KMS-11 (cell line): ENCODE measurements at regions not wholly inside any gene's neighbourhood (a gene's known extent, or its start where the extent isn't known, plus 50 kb on each side); places are given as distances from the start of the nearest gene placed in this dataset.

Experiments used
- H2AFZ ChIP-seq: fragments of 200-600 bp; sonication (generic); 2 replicates; pipeline ENCODE4 v1.6.1; 2016; ENCODE audit warnings: antibody characterized with exemption, mixed run types, low read depth
- H3K27ac ChIP-seq: fragments of 200-600 bp; sonication (generic); 2 replicates; pipeline ENCODE4 v1.6.1; 2016; ENCODE audit warnings: mild to moderate bottlenecking, mixed run types
- H3K27me3 ChIP-seq: fragments of 200-600 bp; sonication (generic); 2 replicates; pipeline ENCODE4 v1.6.1; 2017; ENCODE audit warnings: mild to moderate bottlenecking, low read depth, mixed run types, moderate library complexity; ENCODE audit not compliant: insufficient read depth
- H3K36me3 ChIP-seq: fragments of 200-600 bp; sonication (generic); 2 replicates; pipeline ENCODE4 v1.6.1; 2017; ENCODE audit warnings: mild to moderate bottlenecking, mixed run types; ENCODE audit not compliant: insufficient read depth
- H3K4me1 ChIP-seq: fragments of 200-600 bp; sonication (generic); 2 replicates; pipeline ENCODE4 v1.6.1; 2016; ENCODE audit warnings: mild to moderate bottlenecking, low read depth, mixed run types; ENCODE audit not compliant: poor library complexity, severe bottlenecking
- H3K4me2 ChIP-seq: fragments of 200-600 bp; sonication (generic); 2 replicates; pipeline ENCODE4 v1.7.0; 2016; ENCODE audit warnings: mild to moderate bottlenecking, mixed run types
- H3K4me3 ChIP-seq: fragments of 200-600 bp; sonication (generic); IDR thresholded peaks from 2 replicates; pipeline ENCODE4 v1.6.1; 2017; ENCODE audit warnings: low read depth, low read length, mixed read lengths; ENCODE audit not compliant: insufficient read depth
- H3K79me2 ChIP-seq: fragments of 200-600 bp; sonication (generic); 2 replicates; pipeline ENCODE4 v1.6.1; 2016; ENCODE audit warnings: low read depth, mixed run types; ENCODE audit not compliant: insufficient read depth
- H3K9ac ChIP-seq: fragments of 200-600 bp; sonication (generic); 2 replicates; pipeline ENCODE4 v1.6.1; 2016; ENCODE audit warnings: mild to moderate bottlenecking, mixed run types
- H4K20me1 ChIP-seq: fragments of 200-600 bp; sonication (generic); 2 replicates; pipeline ENCODE4 v1.6.1; 2016; ENCODE audit warnings: mild to moderate bottlenecking, mixed run types; ENCODE audit not compliant: insufficient read depth
- CTCF ChIP-seq: fragments of 200-600 bp; sonication (generic); conservative IDR thresholded peaks from 2 replicates; pipeline ENCODE4 v1.6.1; 2017; ENCODE audit warnings: low read depth, mild to moderate bottlenecking, antibody characterized with exemption, low read length, moderate library complexity, mixed read lengths

DNA sequence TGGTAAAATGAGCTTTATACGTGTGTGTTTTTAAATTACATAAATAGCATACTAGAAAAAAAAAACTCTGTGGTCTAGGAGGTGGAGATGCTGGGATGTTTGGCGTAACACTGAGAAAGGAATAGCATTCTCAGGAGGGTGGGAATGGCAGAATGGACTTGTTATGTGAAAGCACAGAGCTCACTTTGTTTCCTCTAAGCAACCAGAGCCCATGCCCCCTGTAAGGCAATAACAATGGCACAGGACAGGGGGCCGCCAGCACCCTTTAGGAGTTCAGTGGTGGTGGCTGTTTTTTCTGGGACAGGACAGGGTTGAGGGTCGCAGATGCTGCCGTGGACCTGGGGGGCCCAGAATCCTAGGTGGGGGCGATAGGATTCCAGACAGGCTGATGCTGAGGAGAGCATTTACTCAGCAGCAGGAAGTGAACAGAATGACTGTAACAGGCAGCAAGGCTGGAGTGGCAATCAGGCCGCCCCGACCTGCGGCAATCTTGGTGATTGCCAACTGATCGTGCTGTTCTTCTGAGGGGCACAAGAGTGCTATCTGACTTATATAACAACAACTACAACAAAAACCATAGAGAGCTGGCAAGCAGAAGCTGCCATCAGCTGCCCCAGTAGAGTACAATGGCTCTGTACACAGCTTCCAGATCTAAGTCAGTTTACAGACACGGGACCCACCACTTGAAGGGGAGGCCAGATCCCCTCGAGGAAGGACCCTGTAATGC, 160.4 kb downstream of the UACA start:
- Histone ChIP-seq H3K4me2 (no peak overlapping the region), H3K27me3 (no peaks in the 10 kb centered on the region), H2AFZ (no peak overlapping the region), H4K20me1 (no peaks in the 10 kb centered on the region), H3K9ac (no peak overlapping the region), H3K4me3 (no peak overlapping the region), H3K4me1 (no peaks in the 10 kb centered on the region), H3K27ac (no peak overlapping the region), H3K79me2 (no peaks in the 10 kb centered on the region), H3K36me3 (no peaks in the 10 kb centered on the region)
- TF ChIP-seq CTCF, result no peak

- H4K20me1 ChIP-seq, result no peaks in the 10 kb centered on the region
- no peak overlapping the region for H2AFZ ChIP-seq
- TF ChIP-seq CTCF, result no peak
- no peaks in the 10 kb centered on the region for H3K79me2 ChIP-seq
- no peaks in the 10 kb centered on the region for H3K27me3 ChIP-seq
- no peak overlapping the region for H3K27ac ChIP-seq
- no peak overlapping the region for H3K4me3 ChIP-seq
- no peaks in the 10 kb centered on the region for H3K36me3 ChIP-seq
- H3K9ac ChIP-seq, result no peak overlapping the region
- no peak overlapping the region for H3K4me2 ChIP-seq
- H3K4me1 ChIP-seq, result no peaks in the 10 kb centered on the region
These were observed 161.1 kb downstream of the UACA start for GRCh38 chr15:70602281-70602680.

- no peaks in the 10 kb centered on the region for H3K27me3 ChIP-seq
- H3K9ac ChIP-seq, result no peak overlapping the region
- TF ChIP-seq CTCF, result no peak
- H4K20me1 ChIP-seq, result no peaks in the 10 kb centered on the region
- H3K79me2 ChIP-seq, result no peaks in the 10 kb centered on the region
- no peaks in the 10 kb centered on the region for H3K36me3 ChIP-seq
- no peak overlapping the region for H3K27ac ChIP-seq
- H2AFZ ChIP-seq, result no peak overlapping the region
- no peak overlapping the region for H3K4me2 ChIP-seq
- no peak overlapping the region for H3K4me3 ChIP-seq
- no peaks in the 10 kb centered on the region for H3K4me1 ChIP-seq
These were observed 165.4 kb downstream of the UACA start for GRCh38 chr15:70597945-70598344.

DNA sequence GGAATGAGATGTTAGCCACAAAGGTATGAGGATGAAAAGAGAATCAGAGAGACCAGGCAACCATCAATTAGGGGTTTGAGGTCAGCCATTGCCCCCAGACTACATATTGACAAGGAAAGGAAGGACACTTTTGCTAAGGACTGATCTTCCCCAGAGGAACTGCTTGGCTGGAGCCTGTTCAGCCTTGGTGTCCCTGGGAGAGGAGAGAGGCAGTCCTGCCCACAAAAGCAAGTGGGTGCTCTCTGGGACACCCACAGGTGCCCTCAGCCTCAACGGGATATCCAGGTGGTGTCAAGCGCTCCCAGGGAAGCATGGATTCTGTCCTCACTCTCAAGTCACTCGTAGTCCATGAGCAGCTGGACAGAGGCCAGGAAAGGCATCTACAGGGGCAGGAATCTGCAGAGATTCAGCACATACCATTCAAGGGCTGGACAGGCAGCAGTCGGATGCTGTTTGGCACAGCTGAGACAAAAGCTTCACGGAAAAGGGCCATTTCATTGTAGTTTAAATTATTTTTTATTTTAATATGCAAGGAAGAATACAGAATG, 166.2 kb downstream of the UACA start:
- H2AFZ ChIP-seq, result no peak overlapping the region
- no peak overlapping the region for H3K9ac ChIP-seq
- no peak overlapping the region for H3K27ac ChIP-seq
- no peaks in the 10 kb centered on the region for H4K20me1 ChIP-seq
- H3K4me1 ChIP-seq, result no peaks in the 10 kb centered on the region
- H3K4me2 ChIP-seq, result no peak overlapping the region
- H3K4me3 ChIP-seq, result no peak overlapping the region
- H3K36me3 ChIP-seq, result no peaks in the 10 kb centered on the region
- H3K27me3 ChIP-seq, result no peaks in the 10 kb centered on the region
- no peak for TF ChIP-seq CTCF
- no peaks in the 10 kb centered on the region for H3K79me2 ChIP-seq
